NCI-H526 treated with DMSO at 0.1 percent for 48 hours (cell line): ENCODE measurements at regions not wholly inside any gene's neighbourhood (a gene's known extent, or its start where the extent isn't known, plus 50 kb on each side); places are given as distances from the start of the nearest gene placed in this dataset.
"Not testable (repeated sequence)": the region's sequence is repeated elsewhere in the genome, so short reads cannot be mapped to it uniquely, and the experiment has no call there.

Source experiments
- DNase-seq: peaks from one replicate; lab custom pipeline; 2025; lab: John Stamatoyannopoulos, UW

DNA sequence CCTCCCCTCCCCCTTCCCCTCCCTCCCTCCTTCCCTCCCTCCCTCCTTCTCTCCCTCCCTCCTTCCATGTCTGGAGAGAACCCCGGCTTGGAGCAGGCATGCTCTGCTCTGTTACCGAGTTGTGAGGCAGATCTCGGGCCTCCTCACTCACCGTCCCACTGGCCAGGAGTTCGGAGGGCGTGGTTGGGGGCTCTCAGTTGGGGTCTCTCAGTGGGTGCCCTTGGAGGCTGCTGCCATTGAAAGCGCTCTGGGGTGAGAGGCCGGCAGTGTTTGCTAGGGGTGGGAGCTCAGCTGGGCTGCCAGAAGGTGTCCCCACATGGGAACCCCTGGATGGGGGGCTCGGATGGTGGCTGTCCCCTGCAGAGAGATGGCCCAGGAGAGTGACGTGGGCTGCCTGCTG, 101.1 kb upstream of the LRPAP1 start:
- DNase-seq = not testable (repeated sequence)

GRCh38 chr4:3632794-3633193, 100.6 kb upstream of the LRPAP1 start:
- not testable (repeated sequence) for DNase-seq

- not testable (repeated sequence) for DNase-seq
Measured at GRCh38 chr4:3631544-3632266, 99.5 kb upstream of the LRPAP1 start.

- DNase-seq = no peak
Measured at GRCh38 chr4:3630598-3631543, 98.6 kb upstream of the LRPAP1 start.

GRCh38 chr4:3630136-3630597, 97.9 kb upstream of the LRPAP1 start:
- no peak for DNase-seq

GRCh38 chr4:3629665-3630064, 97.4 kb upstream of the LRPAP1 start:
- DNase-seq = no peak

DNA sequence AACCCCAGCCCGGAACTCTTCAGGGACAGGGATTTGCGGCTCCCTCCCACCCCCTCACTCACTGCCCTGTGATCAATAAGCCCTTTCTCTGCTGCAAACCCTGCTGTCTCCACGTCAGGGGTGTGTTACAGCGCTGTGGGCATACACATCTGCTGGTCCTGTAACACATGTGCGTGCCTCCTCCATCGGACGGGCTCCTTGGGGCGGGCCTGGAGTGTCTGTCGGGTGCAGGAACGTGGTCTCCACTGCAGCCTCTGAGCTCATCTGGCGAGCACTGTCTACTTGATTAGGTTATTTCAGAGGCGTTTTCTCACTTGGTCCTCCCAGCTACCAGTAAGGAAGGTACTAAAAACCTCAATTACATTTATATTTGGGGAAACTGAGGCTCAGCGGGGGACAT, 97.0 kb upstream of the LRPAP1 start:
- not testable (repeated sequence) for DNase-seq

GRCh38 chr4:3628868-3629175, 96.6 kb upstream of the LRPAP1 start:
- DNase-seq = no peak

DNA sequence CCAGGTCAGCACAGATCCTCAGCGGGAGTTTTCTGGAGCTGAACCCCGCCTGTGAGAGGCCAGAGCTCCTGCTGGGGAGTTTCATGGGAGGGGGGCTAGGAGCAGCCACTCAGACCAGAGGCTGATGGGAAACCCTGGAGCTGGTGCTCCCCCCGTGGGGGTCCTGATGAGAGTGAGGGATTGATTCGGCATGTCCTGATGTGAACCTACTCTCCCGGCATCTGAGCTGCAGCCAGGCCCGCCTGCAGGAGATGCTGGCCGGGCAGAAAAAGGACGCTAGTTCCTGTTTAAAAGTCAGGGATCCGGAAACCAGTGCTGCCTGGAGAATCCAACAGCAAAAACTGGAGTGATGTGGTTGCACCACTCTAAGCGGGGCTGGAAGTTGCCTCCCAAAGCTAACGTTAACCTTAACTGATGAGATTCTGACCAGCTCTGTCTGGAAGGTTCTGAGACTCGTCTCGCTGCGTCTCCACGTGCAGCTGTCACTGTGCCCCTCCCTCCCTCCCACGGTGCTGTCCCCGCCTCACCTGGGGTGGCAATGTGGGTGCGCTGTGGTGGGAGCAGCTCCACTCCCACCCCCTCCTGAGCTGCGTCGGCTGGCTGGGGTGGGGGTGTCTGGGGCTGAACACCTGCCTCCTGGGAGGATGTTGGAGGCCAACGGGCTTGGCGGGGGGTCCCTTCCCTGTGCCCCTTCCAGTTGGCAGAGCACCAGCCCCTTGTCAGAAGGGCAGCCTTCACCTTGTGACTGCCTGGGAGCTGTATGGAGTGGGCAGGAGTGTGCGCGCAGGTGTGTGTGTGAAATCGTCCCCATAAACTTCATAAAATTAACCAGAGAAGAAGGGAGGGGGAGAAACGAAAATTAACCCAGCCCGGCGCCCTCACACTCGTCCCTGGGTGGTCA, 96.0 kb upstream of the LRPAP1 start:
- DNase-seq = not testable (repeated sequence)

DNA sequence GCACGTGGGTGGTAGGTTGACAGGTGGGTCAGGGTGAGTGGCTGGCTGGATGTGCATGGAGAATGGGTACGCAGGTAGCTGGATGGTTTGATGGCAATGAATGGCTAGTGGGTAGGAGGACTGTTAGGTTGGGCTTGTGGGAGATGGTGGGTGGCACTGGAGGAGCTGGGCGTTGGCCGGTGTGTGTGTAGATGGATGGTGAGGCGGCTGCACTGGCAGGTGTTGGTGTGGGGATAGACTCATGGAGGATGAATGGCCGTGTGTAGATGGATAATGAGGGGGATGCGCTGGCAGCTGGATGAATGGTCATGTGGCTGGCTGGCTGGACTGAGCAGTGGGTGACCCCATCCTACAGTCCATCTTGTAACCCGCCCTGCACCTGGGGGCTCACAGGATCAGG, 95.2 kb upstream of the LRPAP1 start:
- not testable (repeated sequence) for DNase-seq

- not testable (repeated sequence) for DNase-seq
Measured at GRCh38 chr4:3626131-3626884, 94.1 kb upstream of the LRPAP1 start.

DNA sequence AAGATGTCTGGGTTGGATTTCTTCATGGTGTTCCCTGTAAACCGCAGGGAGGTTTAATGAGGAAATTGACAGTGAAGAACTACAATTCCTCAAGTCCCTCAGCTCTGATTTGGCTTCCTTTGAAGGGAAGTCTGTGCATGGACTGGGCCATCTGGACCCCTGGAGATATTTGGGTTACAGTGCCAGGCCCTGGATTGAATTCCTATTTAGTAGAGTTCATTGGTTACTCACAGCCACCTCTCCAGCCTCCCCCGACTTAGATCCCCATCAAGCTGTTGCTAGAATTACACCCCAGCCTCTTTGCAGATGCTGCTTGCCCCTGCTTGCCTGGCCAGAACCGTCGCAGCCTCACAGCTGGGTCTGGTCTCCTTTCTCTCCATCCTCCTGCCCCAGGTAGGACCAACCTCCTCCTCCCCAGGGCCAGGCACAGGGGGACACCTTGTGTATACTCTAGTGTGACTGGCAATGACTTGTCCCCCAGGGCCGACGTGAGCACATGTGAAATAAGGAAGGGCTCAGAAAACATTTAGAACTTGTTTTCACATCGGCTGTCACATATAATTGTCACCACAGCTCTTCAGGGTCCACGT, 93.2 kb upstream of the LRPAP1 start:
- not testable (repeated sequence) for DNase-seq

- DNase-seq = not testable (repeated sequence)
Measured at GRCh38 chr4:3623809-3624329, 91.6 kb upstream of the LRPAP1 start.

- DNase-seq = no peak
Measured at GRCh38 chr4:3623106-3623505, 90.9 kb upstream of the LRPAP1 start.

DNA sequence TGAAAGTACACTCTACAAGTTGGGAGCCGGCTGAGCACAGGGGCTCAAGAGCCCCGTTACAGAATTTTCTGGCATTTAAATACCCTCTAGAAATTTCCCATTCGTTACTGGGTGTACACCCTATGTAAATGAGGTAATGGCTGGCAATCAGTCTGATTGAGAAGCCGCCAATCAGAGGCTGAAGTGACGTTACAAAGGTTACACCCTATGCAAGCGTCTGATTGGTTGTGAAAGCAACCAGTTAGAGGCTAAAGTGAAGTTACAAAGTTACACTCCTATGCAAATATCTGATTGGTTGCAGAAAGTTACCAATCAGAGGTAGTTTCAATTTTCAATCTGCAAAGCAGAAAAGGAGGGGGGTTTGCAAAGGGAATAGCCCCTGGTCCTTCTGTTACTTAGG, 88.1 kb upstream of the LRPAP1 start:
- DNase-seq = not testable (repeated sequence)

DNA sequence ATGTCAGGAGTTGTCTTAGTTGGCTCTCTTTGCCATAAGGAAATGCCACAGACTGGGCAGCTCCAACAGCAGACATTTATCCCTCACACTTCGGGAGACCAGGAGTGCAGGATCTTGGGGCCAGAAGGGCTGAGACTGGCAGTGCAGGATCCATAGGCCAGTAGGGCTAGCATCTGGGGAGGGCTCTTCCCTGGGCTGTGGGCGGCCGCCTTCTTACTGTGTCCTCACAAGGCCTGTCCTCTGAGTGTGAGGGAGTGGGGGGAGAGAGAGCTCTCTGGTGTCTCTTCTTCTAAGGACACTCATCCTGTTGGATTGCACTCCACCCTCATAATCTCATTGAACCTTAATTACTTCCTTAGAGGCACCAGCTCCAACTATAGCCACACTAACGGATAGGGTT, 87.5 kb upstream of the LRPAP1 start:
- not testable (repeated sequence) for DNase-seq

DNA sequence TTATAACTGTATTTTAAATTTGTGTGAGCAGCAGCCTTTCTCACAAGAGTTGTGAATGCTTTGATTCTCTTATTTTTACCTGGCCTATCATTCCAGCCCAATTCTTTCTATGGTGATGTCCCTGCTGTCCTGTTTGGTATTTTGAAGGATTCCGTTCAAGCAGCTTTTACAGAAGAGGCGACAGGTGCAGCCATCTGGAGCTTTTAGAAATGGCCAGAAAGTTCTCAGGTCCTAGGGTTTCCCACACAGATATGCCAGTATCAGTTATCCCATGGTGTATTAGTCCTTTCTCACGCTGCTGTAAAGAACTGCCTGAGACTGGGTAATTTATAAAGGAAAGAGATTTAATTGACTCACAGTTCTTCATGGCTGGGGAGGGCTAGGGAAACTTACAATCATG, 86.1 kb upstream of the LRPAP1 start:
- not testable (repeated sequence) for DNase-seq

GRCh38 chr4:3615386-3616286, 83.4 kb upstream of the LRPAP1 start:
- DNase-seq = no peak

DNA sequence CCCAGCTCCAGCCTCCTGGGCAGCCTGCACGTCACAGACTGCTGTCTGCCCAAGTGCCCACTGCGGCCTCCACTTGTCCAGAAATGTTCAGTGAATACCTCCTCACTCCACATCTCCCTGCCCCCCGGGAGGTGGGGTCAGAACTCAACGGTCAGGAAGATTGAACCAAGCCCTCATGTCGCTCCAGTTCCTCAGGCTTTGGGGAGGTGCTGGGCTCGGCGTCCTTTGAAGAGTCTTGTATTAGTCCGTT, 82.4 kb upstream of the LRPAP1 start:
- no peak for DNase-seq
